Epithelial cell of esophagus (primary cell): ENCODE measurements at regions not wholly inside any gene's neighbourhood (a gene's known extent, or its start where the extent isn't known, plus 50 kb on each side); places are given as distances from the start of the nearest gene placed in this dataset.
A peak's percentile ranks its signal among the peaks of the same experiment; 100 is the strongest.

Experiments used
- DNase-seq: peaks from one replicate; pipeline ENCODE4 v3.0.0; 2010; ENCODE audit warnings: low read depth
- H3K4me3 ChIP-seq: 2 replicates; pipeline ENCODE4 v1.5.1; 2011; ENCODE audit warnings: mild to moderate bottlenecking, low read length, control low read depth
- CTCF ChIP-seq: IDR thresholded peaks from 2 replicates; pipeline ENCODE4 v1.5.1; 2011; ENCODE audit warnings: low read depth, mild to moderate bottlenecking, low read length, control low read depth, inconsistent platforms; ENCODE audit not compliant: insufficient read depth; ENCODE audit errors: missing control alignments

DNA sequence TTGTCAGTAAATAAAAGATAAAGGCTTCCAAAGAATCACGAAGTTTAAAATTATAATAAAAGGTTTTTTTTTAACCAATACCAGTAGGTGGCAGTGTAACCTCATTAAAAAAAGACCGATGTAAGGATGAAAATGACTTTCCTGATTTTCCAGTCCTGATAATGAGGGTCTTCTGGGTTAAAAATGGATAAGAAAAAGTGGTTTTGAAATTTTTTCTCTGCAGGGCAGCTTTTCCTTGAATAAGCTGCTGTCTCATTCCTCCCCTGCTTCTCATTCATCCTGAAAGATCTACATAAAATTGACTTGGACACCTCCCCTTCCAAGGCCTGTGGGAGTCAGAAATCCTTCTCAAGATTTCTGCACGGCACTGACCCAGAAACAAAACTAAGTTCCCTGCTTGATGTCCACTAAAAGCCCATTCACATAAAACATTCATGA is 58.9 kb upstream of the FBXO33 start:
- peak; percentile 12 for TF ChIP-seq CTCF
- no peak overlapping the region for H3K4me3 ChIP-seq
- peak; percentile 33 for DNase-seq

DNA sequence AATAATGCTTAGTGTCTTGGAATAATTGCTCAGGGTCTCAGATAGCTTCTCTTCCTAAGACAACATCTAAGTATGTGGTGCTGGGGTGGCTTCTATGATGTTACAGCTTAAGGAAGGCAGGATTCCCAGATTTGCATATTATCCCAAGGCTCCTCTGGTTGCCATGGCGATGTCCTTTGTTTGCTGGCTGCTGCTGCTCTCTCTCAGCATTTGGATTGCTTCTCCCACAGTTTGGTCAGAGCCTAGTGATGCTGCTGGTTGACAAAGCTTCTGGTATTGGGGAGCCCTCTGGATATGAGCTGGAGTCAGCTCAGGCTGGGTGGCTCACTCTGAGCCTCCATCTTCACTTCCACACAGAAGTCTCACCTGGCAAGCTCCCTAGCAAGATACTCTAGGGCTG is 56.4 kb upstream of the FBXO33 start:
- no peak for TF ChIP-seq CTCF
- no peak overlapping the region for H3K4me3 ChIP-seq
- no peak for DNase-seq

DNA sequence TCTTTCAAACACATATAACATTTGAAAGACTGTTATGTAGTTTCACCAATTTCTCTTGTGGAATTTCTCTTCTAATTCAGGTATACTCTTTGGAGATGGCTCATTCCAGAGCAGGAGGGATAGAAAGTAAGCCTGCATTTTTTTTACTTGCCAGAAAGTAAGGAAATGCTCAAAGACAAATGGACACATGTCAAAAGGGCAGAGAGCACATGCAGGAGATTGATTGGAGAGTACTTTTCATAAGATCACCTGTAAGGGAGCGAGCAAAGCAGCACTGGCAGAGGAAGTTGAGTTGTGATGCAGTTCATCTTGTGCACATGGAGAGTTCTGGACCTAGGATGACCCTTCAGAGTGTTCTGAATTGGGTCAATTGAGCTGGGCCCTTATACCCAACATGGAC is 51.4 kb upstream of the FBXO33 start:
- TF ChIP-seq CTCF: no peak
- H3K4me3 ChIP-seq: no peak overlapping the region
- no peak for DNase-seq
